BJ (cell line): ENCODE measurements at regions not wholly inside any gene's neighbourhood (a gene's known extent, or its start where the extent isn't known, plus 50 kb on each side); places are given as distances from the start of the nearest gene placed in this dataset.

Experiments
- CTCF ChIA-PET: fragments of 350-600 bp; formaldehyde crosslinking; extraction: SDS; loops from one replicate; lab custom pipeline; 2021; ENCODE audit warnings: antibody characterized with exemption, inconsistent platforms; lab: Yijun Ruan, JAX
- POLR2A ChIA-PET: fragments of 300-600 bp; sonication (Branson Sonifier 250); formaldehyde crosslinking; extraction: SDS; loops from one replicate; lab custom pipeline; 2021; ENCODE audit warnings: antibody characterized with exemption; lab: Charles Lee
- DNase-seq: peaks from one replicate; pipeline ENCODE4 v3.0.0-alpha.2; 2011; ENCODE audit warnings: low read depth
- H3K27me3 ChIP-seq: 2 replicates; pipeline ENCODE4 v1.6.0; 2011; ENCODE audit warnings: low read length; ENCODE audit not compliant: control insufficient read depth, insufficient read depth
- H3K36me3 ChIP-seq: 2 replicates; pipeline ENCODE4 v1.5.1; 2011; ENCODE audit warnings: low read length; ENCODE audit not compliant: control insufficient read depth, insufficient read depth
- H3K4me3 ChIP-seq: 2 replicates; pipeline ENCODE4 v1.5.1; 2011; ENCODE audit warnings: low read depth, mild to moderate bottlenecking, control low read depth, low read length
- TF ChIP-seq, protein P1 (sequence below): IDR thresholded peaks from 2 replicates; pipeline ENCODE4 v1.5.1; 2011; ENCODE audit warnings: low read depth, mild to moderate bottlenecking, control low read depth, inconsistent platforms, low read length, moderate library complexity; ENCODE audit not compliant: insufficient read depth

DNA sequence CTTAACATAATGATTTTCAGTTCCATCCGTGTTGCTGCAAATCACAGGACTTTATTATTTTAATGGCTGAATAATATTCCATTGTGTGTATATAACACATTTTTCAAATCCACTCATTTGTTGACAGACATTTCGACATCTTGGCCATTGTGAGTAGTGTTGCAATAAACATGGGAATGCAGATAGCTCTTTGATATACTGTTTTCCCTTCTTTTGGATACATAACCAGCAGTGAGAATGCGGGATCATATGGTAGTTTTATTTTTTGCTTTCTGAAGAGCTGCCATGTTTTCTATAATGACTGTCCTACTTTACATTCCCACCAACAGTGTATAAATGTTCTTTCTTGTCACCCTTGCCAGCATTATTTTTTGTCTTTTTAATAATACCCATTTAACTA is 420.3 kb upstream of the CHAC2 start:
- DNase-seq: no peak

GRCh38 chr2:53342248-53342647 is 425.4 kb upstream of the CHAC2 start:
- ChIA-PET CTCF (no interaction called here), POLR2A (no interaction called here)
- Histone ChIP-seq H3K36me3 (no peaks in the 10 kb centered on the region), H3K4me3 (no peak overlapping the region), H3K27me3 (no peaks in the 10 kb centered on the region)
- TF ChIP-seq, protein P1, sequence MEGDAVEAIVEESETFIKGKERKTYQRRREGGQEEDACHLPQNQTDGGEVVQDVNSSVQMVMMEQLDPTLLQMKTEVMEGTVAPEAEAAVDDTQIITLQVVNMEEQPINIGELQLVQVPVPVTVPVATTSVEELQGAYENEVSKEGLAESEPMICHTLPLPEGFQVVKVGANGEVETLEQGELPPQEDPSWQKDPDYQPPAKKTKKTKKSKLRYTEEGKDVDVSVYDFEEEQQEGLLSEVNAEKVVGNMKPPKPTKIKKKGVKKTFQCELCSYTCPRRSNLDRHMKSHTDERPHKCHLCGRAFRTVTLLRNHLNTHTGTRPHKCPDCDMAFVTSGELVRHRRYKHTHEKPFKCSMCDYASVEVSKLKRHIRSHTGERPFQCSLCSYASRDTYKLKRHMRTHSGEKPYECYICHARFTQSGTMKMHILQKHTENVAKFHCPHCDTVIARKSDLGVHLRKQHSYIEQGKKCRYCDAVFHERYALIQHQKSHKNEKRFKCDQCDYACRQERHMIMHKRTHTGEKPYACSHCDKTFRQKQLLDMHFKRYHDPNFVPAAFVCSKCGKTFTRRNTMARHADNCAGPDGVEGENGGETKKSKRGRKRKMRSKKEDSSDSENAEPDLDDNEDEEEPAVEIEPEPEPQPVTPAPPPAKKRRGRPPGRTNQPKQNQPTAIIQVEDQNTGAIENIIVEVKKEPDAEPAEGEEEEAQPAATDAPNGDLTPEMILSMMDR: no peak
- DNase-seq: no peak

More for the DNA sequence above, 420.3 kb upstream of the CHAC2 start:
- Histone ChIP-seq H3K36me3 (no peaks in the 10 kb centered on the region), H3K4me3 (no peak overlapping the region), H3K27me3 (no peaks in the 10 kb centered on the region)
- TF ChIP-seq, protein P1: no peak
- ChIA-PET CTCF (no interaction called here), POLR2A (no interaction called here)

DNA sequence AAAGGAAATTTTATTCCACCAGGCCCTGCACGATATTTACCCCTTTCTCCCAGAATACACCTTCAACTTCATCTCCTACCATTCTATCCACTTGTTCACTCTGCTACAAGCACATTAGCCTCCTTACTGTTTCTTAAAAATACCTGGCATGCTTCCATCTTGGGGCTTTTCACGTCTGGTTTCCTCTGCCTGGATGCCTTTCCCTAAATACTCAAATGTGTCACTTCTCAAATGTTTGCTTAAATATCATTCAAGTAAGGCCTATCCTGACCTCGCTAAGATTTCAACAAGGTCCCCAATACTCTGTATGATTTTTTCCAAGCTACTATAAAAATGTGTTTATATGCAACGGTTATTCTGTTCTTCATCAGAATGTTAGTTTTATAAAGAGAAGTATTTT is 433.0 kb upstream of the CHAC2 start:
- TF ChIP-seq, protein P1: no peak
- ChIA-PET CTCF (no interaction called here), POLR2A (no interaction called here)
- DNase-seq: no peak
- H3K27me3 ChIP-seq: no peaks in the 10 kb centered on the region
- no peaks in the 10 kb centered on the region for H3K36me3 ChIP-seq
- no peak overlapping the region for H3K4me3 ChIP-seq

- ChIA-PET POLR2A (no interaction called here), CTCF (no interaction called here)
- no peaks in the 10 kb centered on the region for H3K27me3 ChIP-seq
- TF ChIP-seq, protein P1: no peak
- H3K36me3 ChIP-seq: no peaks in the 10 kb centered on the region
- no peak for DNase-seq
- no peak overlapping the region for H3K4me3 ChIP-seq
These were observed 435.9 kb upstream of the CHAC2 start for GRCh38 chr2:53331667-53332066.

- TF ChIP-seq, protein P1: no peak
- Histone ChIP-seq H3K36me3 (no peaks in the 10 kb centered on the region), H3K4me3 (no peak overlapping the region), H3K27me3 (no peaks in the 10 kb centered on the region)
- ChIA-PET POLR2A (no interaction called here), CTCF (no interaction called here)
- DNase-seq: no peak
These were observed 449.7 kb upstream of the CHAC2 start for GRCh38 chr2:53317861-53318260.
